ENCODE measurements at regions not wholly inside any gene's neighbourhood (a gene's known extent, or its start where the extent isn't known, plus 50 kb on each side); places are given as distances from the start of the nearest gene placed in this dataset.

DNA sequence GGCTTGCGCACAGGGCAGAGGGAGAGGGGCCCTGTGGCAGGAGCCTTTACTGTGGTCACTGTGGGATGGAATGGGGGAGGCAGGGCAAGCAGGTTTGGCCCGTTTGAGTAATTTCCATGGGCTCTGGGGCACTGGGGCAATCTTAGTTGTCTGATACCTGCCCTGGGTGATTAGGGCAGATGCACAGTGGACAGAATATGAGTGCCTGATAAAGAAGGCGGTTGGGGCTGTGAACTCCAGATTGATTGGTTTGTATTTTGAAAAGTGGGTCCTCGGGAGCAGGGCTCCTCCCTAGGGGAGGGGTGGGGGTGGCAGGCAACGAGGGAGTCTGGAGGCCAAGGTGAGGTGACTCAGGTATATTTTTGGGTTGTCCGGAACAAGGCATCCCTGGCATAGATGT lies 247.5 kb downstream of the NSG2 start:
- no peak for DNase-seq

DNA sequence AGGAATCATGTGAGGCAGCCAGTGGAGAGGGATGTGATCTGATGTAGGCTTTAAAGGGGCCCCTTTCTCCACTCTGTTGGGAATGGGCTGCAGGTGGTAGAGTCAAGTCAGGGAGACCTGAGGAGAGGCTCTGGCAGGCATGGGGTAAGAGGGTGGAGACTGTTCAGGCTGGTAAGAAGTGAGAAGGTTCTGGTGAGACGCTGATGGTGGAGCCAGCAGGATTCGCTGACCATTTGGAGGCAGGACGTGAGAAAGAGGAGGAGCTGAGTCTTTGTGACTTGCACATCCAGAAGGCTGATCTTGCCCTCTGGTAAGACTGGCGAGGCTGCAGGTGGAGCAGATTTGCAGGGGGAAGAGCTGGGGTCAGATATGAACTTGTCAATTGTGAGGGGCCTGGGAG lies 248.0 kb downstream of the NSG2 start:
- DNase-seq, result no peak

DNA sequence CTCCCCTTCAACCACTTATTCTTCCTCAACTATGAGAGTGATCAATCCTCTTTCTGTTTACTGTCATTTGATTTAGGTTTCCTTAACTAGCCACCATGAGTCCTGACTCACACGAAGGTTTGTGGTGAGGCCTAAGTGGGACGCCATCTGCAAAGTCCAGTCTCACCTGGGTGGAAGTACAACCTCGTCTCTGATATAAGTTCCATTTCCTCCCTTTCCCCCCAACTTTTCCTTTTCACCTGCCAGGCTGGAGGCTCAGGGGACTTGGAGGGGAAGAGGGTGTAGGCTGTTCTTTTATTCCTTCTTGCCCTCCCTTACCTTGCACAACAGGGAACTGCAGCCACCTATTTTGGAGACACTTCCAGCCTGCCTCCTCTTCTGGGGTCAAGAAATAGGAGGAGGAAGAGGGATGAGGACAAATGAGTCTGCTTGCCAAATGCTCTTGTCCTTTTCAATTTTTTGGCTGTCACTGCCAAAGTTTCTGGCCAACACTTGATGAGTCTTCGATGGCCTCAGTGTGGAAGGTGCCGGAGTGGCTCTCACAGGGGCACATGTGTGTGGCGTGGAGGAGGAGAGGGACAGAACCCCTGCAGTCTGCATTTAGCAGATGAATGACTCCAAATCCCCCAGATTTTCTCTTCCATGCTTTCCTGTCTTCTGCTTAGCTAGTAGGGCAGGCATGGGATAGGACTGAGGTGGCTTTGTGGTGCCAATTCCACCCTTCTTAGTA lies 249.6 kb downstream of the NSG2 start:
- DNase-seq, result no peak

DNA sequence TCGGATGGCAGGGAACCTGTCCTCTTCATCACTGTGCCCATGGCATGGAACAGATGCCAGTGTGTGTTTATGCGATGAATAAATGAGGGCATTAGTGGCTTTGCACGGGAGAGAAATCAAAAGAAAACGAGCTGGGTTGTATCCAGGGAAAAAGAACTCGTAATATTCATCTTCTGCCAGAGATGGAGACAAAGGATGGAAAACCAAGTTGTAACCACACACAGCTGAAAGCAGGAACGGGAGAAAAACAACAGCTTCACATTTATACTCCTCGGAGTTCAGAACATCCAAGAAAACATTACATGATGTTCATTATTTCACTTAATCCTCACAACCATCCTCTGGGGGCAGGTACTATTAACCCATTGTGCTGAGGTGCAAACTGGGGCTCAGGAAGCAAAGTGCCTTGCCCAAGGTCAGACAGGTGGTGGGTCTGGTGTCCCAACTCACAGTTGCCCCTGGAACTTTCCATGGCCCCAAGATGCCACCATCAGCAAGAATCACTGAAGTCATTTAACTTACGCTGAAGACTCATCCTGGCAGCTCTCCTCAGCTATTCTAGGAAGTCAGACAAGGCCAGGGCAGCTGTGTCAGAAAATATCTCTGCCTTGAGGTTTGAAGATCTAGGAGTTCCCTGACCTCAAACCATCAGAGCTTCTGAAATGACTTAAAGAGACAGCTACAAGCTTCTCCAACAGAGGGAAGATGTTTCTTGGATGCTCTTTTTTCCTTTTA lies 250.4 kb downstream of the NSG2 start:
- no peak for DNase-seq

DNA sequence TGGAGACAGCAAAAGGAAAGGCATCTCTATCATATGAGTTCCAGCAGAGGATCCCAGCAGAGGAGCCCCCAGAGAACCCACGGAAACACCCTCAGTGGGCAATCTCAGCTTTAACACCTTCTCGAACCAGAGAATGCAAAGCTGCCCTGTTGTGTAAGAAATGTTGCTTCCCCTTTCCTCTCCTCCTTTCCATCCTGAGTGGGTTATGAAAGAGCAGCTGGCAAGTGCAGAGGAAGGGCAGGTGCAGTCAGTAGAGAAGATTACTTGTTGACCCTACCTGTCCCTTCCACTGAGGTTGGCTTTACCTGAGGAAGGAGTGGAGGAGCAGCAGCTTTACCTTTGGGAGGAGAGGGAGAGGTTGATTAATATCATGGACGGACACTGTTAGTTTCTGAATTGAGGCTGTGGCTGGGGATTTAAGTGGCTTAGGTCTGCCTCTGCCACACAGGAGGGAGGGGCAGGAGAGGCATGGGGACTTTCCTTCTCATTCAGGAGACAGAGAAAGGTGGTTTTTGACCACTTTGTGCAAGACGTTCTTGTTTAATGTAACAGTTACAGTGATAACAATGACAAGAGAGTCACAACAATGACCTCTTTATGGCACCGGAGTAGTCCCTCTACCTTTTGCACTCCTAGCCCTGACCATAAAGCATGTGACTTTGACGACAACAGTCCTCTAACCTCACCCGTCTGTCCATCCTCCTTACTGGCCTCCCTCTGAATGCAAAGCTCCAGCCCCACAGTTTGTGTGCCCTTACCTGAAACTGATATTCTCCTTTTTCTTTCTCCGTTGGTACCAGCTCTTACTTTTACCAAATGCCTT lies 254.8 kb downstream of the NSG2 start:
- DNase-seq, result no peak

DNA sequence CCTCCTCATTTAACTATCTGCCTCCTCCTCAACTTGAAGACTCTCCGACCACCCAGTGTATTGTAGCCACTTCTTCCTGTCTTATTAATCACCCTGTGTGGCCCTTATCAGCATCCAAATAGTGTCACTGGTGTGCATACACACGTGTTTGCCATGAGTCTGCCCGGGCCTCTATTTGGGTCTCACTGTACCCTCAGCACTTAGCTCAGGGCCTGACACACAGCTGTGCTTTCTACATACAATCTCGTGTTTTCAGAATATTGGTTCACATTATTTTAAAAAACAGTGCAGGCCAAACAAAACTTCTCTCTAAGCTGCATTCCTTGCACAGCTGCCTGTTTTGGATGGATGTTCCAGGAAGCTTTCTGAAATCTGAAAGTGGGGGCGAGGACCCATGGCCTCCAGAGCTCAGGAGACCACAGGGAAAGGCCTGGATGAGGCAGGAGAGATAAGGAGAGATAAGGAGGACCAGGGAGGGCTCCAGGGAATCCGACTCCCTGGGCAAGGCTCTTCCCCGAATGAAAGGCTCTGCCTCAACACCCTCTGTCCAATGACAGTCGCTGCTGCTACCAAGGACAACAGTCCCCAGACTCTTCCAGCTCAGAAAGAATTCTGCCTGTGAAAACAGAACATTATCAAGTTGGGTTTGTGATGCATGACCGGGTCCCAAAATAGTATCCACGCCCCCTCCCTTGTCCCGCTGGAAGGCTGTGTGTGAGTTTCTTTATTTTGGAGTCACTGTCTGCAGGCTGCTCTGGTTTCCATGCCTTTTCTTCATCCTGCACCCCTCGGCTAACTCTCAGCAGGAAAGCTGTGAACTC lies 255.6 kb downstream of the NSG2 start:
- no peak for DNase-seq

DNA sequence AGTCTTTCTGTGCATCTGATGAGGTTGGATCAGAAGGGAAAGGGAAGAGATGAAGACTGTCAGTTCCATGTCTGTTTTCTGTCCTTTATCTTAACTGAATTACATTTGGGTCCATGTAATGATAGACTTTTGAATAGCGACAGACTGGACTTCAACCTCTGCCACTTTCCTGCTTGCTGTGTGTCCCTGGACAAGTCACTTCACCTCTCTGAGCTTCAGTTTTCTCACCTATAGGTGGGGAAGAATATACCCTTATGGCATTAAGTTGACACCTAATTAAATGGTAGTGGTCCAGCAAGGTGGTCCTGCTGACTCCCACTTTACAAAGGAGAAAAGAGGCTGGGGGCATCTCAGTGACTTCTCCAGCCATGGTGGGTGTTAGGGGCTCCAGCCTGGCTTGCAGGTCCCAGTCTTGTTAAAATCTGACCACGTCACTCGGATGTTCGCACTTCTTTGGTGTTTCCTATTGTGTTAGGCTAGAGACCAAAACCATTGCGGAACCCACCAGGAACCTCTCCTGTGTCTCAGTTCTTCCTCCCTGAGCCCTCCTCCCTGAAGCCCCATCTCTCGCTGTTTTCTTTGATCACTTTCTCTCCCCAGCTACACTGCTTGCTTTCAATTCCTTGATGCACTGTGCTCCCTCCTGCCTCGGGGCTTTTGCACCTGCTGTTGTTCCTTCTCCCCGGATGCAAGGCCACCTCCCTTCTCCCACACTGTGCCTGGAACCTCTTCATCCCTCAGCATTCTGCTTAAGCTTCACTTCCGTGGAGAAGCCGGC lies 256.5 kb downstream of the NSG2 start:
- no peak for DNase-seq

DNA sequence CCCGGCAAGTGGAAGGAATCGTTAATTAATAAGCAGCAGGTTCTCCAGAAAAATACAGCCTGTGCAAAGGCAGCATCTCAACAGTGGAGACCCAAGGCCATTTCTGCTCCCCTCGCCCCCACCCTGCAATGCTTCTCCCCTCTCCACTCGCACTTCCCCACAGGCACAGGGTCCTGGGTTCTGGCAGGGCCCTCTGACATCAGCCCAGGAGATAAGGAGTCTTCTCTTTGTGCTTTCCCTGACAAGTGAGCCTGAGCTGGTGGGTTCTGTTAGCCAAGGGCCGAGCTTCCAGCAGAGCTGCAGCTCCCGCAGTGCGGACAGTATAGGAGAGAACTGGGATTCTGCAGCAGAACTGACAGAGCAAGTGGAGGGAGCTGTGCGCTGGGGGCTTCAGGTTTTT lies 257.5 kb downstream of the NSG2 start:
- DNase-seq, result no peak

DNA sequence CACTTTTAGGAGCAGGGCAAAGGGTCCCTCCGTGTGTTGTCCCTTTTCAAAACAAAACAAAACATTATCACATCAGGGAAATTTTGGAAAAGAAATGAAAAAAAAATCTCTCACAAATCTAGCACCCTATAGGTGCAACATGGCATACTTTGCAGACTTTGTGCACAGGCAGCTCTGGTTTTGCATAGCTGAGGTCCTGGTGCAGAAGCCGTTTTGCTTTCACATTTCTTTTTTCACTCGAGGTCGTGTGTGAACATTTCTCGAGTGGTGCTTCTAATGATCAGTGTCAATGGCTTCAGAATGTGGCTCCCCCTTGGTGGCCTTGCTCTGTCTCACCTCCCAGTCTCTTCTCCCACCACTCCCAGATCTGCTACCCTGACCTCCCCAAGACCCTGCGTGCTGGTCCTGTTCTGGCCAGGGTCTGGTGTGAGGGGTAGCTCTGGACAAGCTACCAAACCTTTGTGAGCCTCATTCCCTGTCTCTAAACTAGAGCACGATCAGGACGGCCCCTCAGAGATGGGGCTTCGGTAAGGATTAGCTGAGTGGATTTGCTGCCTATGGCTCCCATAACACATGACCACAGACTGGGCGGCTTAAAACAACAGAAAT lies 258.0 kb downstream of the NSG2 start:
- DNase-seq, result no peak

DNA sequence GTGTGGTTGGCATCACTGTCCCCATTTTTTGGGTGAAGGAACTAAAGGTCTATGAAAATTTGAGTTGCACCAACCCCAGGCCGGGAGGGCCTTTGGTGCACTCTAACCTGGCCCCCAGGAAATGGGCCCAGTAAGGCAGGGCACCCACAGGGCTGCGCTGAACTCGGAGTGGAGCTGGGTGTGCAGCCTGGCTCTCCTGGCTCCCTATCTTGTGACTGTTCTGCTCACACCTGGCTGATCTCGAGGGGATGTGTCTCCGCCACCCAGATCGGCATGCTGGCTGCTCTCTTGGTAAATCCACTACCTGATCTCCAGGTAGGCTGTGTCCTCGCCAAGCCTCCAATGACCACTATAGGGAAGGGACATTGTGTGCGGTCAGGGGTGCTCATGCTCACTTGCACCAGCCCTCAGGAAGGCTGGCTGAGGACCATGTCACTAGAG lies 259.8 kb downstream of the NSG2 start:
- DNase-seq, result no peak

DNA sequence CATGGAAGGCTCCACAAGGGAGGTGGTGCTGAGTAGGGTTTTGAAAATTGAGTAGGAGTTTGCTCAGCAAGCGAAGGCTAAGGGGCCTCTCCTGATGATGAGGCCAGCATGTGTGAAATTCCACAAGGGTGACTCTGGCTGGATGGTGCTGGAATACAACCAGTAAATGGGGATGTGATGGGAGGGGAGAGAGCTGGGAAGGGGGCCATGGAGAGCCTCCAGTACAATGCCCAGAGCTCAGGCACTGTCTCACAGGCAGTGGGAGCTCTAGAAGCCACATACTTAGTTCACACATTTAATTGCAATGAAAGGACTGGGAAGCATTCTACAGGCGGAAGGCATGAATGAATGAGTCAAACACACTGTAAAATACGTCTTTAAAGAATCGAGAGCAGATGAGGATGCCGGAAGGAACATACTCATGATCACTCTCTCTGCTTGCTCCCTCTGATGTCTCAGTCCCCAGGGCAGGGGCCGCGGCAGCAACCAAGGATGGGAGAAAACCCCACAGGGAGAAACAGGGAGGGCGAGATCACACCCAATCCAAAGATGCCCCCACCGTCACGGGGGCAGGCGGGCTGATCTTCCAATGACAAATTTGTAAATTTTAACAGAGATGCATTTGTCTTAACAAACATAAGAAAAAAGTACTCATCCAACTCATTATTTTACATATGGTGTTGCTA lies 261.0 kb downstream of the NSG2 start:
- DNase-seq, result no peak

DNA sequence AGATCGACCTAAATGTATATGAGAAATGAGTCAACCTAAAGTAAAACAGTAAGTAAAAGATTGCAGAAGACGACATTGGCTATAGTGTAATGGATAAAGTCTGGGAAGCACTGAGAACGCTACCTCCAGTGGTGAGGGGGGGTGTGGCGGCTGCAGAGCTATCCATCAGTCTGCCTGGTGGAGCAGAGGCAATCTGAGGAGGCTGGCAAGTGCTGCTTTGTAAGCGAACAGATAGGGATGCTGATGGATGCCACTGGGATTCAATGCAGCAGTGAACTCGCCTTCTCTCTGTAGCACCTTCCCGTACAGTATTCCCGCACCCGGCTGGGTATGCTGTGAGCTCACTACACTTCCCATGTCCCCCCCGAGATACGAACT lies 261.5 kb downstream of the NSG2 start:
- no peak for DNase-seq

DNA sequence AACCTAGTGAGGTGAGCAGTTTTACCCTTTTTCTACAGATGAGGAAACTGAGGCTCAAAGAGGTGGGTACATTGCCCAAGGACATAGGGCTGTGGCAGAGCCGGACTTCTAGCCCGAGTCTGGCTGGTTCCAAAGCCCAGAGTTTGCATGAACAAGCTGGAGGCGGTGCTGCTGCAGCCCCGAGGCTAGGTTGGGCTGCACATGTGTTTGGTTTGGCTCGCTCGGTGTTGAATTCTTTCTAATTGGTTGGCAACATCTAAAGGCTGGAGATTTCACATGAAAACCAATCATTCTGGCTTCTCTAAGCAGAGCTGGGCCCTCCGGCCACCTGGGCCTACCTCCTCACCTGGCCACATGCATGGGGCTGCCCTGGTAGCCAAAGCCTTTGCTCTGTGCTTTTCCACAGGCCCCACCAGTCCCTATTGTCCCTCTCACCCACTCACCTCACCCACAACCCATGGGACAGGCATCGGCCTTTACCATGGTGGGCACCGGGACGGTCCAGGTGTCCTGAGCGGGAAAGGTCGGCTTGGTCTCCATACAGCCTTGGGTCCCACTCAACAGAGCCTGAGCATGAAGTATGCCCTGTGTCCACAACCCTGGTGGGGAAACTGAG lies 262.3 kb downstream of the NSG2 start:
- DNase-seq, result no peak

DNA sequence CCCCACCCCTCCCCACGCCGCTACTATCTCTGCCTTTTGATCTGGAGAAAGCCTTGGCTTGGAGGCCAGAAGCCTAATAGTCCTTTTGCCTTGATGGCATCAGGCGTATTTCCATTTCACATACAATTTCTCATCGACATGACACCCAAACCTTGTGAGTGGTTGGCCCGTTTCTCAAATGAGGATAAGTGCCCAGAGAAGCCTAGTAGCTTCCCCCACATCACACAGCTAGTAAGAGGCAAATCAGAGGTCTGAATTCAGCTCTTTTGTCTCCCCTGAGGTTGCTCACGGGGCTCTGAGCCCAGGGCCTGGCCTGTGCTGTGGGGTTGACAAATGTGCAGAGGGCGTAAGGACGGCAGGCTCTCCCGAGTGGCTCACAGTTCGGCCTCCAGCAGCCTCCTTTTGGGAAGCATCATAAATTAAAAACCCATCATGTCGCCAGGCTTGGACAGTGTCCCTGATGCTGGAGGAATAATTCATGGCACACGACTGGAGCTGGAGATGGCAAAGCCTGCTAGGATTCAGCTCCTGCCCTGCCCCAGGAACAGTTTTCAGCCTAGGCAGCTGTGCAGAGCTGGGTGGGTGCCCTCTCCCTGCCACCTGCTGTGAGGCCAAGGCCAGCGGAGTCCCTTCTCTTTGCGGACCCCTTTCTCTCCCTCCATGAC lies 263.8 kb downstream of the NSG2 start:
- DNase-seq, result no peak

DNA sequence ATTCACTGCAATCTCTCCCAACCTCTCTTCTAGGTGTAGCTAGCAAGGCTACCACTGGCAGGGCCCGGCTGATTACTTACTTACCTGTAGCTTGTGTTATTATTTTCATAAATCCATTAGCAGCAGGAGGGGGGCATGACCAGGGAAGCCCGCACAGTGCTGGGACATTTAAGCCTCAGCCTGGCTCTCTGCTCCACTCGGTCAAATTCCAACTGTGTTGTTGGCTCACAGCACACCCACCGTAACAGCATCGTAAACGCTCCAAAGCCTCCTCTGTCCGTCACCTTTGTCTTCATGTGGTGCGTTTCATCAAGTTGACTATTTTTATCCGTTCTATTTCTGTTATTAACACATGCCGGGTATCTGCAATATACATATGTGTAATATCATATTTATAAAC lies 264.7 kb downstream of the NSG2 start:
- DNase-seq, result no peak

DNA sequence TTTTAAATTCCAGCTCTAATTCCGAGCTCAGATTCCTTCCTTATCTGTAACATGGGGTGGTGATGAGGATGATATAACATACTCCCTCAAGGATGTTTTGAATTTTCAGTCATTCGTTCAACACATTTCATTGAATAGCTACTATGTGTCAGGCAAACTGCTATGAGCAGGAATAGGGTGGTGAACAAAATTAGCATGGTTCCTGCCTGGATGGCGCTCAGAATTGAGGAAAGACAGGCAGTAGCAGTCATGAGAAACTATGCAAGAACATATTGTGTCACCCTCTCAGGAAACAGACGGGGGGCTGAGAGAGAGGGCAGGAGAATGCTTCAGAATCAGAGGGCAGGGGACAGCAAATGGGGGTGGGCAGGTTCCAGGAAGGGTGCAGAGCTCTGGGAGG lies 265.2 kb downstream of the NSG2 start:
- no peak for DNase-seq

DNA sequence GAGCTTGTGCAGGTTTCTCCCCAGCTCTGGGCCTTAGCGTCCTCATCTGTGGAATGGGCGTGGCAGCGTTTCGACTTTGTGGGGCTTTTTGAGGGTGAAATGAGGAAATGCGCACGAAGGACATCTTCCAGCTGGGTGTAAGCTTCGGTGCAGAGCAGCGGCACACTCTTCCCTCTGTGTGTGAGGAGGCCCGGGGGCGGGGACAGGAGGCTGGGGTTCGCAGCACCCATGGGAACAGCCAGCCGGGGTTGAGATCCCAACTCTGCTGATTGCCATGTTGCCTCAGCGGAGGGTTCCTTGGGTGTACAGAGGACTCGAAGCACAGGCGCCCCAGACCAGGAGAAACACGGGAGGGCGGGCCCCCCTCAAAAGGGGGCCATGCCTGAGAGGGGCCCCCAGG lies 265.6 kb downstream of the NSG2 start:
- no peak for DNase-seq

DNA sequence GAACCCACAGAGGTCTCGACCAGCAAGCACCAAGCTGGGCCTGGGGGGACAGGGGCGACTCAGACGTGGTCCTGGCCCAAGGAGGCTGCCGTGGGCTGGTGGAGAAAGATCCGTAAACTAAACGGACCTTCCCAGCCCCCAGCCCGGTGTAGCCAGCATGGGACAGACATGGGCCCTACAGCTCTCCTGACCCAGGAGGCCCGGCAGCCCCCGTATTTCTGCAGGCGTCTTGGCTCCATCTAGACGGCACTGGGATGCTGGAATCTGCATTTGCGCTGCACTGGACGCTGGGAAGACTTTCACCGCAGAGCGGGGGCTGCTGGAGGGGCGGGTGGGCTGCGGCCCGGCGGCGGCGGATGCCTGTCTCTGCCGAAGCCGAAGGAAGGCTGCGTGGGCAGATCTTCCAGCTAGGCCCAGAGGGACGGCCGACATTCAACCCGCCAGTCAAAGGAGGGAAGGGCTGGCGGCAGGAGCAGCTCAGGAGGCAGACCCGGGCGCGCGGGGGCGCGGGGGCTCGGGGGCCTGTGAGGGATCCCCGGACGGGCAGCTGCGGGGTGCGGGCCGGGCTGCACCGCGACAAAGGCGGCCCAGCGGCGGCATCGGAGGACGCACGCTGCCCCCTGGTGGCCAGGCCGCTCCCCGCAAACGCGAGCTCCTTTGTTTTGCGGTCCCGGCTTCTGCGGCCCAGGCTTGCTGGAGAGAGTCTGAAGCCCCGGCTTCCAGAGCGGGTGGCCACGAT lies 266.2 kb downstream of the NSG2 start:
- DNase-seq, result peak; percentile 20

DNA sequence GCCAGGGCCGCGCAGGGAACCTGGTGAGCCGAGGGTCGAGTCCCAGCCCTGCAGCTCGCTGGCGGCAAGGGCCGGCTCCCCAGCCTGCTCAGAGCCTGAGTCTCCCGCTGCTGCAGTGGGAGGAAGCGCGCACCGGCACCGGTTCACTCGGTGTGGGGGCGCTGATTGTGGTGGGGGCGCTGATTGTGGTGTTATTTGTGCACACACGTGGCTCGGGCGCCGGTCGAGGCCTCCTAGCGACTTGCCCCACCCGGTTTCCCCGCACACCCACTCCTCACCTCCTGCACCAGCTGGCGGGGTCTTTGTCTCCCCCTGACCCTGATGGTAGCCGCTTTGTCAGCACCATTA lies 266.7 kb downstream of the NSG2 start:
- DNase-seq, result no peak
